ENCODE measurements at regions not wholly inside any gene's neighbourhood (a gene's known extent, or its start where the extent isn't known, plus 50 kb on each side); places are given as distances from the start of the nearest gene placed in this dataset.
"Not testable (repeated sequence)": the region's sequence is repeated elsewhere in the genome, so short reads cannot be mapped to it uniquely, and the experiment has no call there.

DNA sequence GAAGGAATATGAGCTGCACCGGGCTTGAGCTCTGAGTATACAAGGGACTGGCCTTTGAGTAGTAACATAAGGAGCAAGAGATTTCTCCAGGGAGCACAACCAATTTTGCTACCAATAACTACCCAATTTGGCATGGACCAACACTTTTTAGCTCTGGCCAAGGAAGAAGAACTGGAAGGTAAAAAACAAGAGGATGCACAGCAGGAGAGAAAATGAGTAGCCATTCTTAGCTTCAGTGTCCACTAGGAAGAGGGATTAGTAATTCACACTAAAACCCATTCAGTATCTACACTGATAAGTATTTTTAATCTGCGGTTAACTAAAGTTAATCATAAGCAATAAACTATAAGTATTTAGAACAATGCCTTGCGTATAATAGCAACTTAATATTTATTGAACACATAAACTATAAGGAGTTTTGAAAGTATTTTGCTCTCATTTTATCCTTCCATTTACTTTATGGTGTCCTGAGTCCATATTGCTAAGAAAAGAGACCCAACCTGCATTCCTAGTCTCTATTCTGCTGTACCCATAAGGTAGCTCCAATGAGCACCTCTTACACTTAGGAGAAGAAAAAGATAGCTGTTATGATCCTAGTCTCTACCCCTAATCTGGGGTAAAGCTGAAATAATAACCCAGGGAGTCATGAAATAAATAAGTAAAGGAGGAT lies 268.9 kb downstream of the IGSF11 start:
- DNase-seq, result no peak

DNA sequence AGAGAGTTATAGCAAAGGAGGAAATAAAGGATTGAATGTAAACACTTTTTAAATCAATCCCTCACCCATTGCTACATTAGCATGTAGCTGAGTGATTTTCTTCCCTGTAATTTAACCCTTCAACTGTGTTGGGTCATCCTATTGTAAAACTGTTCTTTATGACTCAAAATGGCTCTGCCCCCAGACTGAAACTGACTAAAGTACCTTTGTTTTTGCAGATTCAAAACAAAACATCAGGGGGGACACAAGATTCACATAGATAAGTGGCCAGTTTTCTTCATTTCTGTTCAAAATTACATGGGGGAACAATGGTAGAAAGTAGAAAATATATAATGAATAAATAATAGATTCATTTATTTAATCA lies 268.4 kb downstream of the IGSF11 start:
- no peak for DNase-seq

DNA sequence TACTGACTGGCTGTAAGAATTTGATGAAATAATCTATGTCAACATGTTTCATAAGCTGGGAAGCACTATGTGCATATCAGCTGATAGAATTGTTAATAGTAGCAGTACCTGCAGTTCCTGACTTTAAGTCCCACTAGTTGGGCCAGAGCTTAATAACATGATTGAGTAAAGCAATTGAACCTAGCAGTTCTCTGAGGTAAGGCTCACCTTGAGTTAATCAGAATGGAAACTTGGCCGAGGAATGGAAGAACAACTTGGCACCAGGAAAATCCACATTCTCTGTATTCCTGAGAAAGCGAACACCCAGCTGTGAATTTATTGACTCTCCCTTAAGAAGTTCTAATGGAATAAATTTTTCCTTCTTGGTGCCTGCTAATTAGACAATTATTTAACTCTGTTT lies 262.6 kb downstream of the IGSF11 start:
- no peak for DNase-seq

DNA sequence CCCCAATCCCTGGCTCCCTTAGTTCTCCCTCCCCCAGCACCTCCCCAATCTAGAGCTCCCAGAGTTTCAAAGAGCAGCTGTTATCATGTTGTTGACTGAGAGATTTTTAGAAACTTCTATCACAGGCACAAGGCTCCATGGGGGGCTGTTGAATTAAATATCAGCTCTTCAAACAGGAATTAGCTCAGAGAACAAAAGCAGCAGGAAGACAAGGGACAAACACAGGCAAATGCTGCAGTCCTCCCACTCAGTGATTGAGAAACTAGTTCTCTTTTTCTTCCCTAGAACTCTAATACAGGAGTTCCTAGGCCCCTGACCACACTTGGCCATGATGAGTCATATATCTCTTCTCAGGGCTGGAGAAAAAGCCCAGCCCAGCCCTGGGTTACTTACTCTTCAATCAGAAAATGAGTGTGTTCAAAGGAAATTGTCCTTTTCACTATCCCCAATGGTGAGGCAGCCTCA lies 262.1 kb downstream of the IGSF11 start:
- DNase-seq, result no peak

DNA sequence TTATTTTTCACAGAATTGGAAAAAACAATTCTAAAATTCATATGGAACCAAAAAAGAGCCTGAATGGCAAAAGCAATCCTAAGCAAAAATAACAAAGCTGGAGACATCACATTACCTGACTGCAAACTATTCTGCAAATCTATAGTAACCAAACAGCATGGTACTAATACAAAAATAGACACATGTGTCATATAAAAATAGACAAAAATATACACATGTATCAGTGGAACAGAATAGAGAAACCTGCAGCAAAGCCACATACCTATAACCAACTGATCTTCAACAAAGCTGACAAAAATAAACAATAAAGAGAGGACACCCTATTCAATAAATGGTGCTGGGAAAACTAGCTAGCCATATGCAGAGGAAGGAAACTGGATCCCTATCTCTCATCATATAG lies 259.6 kb downstream of the IGSF11 start:
- DNase-seq, result no peak

DNA sequence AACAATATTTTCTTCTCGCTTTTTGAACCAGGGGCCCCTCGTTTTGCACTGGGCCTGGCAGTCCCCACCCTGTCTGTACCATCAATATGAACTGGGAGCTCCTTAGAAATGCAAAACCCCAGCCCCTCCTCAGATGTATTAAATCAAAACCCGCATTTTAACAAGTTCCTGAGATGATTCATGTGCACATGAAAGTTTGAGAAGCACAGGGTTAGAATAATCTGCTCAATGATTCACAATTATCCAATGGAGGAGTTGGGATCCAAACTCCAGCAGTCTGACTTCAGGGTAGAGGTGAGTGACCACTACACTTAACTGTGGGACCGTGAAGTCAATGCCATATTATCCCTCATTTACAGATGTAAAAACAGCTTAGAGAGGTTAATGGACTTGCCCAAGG lies 256.4 kb downstream of the IGSF11 start:
- DNase-seq, result no peak

DNA sequence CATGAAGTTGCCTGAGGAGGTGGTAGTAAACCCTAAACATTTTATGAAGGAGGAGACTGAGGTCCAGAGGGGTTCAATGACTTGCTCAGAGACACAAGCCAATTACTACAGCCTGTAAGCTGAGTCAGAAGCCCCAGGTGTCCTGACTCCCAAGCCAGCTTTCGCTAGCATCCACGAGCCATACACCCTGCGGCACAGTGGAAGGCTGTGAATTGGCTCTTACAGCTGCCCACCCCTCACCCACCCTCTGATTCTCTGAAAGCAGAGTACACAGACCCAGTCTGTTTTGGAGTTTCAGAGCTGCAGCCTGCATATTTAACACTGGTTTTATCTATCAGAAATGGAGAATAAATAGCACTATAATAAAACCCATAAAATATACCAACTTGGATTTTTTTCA lies 253.4 kb downstream of the IGSF11 start:
- DNase-seq, result no peak

DNA sequence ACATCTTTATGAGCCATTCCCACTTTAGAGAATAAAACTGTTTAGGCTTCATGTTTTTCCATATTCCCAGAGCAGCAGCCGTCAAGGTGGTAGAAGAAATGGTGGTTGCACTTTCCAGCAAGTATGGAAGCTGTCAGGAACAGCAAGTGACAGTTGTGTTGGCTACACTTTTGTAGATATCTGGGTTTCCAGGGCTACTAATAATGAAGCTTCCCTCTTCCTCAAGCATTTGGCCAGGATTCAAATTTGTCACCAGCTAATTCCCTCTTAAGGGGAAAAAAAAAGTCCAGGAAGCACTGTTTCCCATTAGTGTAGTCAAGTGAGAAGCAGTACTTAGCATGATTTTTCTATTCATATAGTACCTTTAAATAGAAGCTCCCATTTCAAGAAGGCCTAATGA lies 252.8 kb downstream of the IGSF11 start:
- DNase-seq, result no peak

DNA sequence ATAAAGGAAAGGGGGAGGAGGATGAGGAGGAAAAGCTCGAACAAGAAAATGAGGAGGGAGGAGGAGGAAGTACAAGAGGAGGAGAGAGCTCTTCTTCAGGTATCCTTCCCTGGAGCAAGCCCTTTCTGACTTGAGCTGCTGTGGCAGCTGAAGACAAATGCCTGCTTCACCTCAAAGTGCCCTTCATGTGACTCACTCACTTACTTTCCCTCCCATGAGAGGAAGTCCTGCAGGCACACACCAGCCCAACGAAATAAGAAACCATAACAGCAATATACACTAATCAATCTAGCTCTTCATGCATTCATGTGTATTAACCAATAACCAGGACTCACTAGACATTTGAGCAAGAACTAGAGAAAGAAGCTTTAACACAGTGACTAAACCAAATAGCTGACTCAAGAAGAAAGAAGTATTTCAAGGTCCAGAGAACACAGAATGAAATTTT lies 251.9 kb downstream of the IGSF11 start:
- no peak for DNase-seq

DNA sequence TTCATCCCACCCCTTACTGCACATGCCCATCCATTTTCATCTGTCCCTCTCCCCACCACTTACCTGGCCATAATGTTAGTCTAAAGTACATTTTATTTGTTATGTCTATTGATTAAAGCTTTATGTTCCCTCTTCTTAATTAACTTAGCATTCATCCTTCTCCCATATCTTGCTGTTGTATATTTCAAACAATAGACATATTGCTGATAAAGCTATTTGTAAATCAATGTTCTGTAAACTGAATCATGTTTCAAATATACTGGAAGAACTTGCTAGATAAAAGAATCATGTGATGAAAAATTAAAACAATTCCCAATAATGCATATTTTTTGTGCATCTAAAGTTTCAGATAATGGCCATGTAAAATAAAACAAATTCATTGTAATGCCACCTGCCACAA lies 249.2 kb downstream of the IGSF11 start:
- DNase-seq, result no peak

DNA sequence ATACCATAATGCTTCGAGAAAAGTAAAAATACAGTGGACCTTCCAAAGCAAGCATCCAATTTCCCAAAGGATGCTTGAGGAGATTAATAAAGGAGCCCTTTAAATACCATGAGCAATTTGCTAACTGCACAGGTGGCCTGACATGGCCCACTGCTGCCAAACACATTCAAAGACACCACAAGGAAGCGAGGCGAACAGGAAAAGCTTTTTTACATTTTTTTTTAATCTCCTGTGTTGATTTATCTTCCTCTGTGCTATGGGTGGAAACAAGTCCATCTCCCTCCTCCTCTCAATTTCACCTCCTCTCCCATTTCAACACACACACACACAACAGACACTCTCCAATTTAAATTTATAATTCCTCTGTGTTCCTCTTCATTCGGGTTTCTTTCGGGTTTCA lies 243.4 kb downstream of the IGSF11 start:
- no peak for DNase-seq

DNA sequence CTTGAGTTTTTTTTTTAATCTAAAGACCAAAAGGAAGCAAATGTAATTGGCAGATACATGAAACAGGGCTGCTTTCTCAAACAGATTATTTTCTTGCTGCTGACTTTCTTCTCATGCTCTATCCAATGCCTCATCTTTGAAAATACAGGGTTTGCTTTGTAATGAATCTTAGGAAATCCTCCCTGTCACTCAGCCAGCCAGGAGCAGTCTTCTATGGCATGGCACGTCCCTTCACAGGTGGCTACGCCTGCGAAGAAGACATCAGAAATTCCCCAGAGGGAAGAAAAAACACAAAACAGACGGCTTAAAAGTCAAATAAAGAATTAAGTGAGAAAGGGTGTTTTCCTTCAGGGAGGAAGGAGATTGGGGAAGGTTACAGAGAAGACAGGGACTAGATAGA lies 242.5 kb downstream of the IGSF11 start:
- DNase-seq, result no peak

DNA sequence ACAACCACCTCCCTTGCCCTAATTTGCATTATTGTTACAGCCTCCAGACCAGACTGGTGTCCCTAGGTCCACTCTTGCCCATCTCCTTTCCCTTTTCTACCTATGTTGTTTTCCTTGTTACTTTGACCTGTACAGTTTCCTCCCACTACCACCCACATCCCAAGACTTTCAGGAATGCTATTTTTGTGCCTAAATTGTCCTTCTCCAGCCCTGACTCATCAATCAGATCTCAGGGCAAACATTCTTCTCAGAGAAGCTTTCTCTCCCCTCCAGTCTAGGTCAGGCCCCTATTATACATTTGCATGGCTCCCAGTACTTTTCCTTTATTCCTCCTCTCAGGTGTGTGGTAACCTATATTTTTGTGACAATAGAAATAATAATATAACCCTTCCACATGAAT lies 241.5 kb downstream of the IGSF11 start:
- DNase-seq, result no peak

DNA sequence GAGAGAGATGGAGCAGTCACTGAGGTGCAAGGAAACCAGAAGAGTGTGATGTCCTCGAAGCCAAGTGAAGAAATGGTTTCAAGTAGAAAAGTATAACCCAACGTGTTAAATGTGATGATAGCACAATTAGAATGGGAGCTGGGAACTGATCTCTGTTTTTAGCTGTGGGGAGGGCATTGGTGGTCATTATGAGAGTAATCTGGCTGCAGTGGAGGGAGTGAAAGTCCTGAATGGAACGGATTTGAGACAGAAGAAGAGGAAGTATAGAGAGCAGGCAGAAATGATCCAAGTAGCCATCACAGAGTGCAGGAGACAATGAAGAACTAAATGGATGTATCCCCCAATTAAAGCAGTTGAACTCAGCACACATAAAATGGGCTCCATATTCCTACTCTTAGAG lies 235.3 kb downstream of the IGSF11 start:
- no peak for DNase-seq

DNA sequence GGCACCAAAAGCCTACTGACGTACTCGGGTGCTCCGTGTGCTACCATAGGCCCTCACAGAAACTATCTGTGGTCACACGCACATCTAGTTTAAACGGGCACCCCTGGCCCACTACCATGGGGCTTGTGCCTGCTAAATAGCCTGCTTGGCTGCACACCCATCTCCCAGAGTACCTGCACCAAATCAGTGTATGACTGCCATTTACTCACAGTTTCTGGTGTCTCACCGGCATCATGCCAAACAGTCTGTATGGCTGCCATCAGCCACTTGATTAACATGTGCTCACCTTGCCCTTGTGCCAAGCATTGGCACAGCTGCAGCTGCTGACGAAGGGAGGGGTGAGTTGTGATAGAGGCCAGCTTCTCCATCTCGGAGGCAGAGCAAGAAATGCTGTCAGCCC lies 232.7 kb downstream of the IGSF11 start:
- no peak for DNase-seq

DNA sequence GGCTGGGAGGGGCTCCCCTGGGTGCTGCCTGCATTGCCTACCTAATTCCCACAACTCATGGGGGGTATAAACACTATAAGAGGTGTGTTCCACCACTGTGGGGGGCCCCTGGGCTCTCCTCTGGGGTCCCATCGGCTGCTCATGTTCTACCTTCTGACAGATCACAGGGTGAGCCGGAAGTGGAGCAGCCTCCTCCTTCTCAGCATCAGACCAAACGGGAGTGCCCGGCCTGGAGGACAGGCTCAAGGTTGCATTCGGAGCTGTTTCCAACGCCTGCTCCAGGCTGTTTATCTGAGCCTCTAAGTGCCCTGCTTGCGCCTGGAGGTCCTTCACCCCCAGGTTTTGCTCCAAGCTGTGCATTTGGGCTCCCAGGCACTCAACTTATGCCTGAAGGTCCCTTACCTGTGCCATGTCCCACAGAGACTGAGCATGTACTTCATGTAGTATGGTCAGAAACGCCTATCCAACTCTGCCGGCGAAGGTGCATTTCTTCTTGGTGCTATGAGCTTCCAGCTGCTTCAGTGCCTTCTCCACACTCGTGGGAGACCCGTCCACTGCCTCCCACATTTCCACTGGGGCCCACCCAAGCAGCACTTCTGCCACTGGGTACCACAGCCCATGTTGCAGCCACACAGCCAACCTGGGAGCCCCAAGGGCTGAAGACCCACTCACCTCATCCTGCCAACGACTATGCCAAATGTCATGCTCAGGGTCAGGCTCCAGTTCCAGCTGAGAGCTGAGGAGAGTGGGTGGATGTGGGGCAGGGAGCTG lies 232.1 kb downstream of the IGSF11 start:
- DNase-seq, result no peak

DNA sequence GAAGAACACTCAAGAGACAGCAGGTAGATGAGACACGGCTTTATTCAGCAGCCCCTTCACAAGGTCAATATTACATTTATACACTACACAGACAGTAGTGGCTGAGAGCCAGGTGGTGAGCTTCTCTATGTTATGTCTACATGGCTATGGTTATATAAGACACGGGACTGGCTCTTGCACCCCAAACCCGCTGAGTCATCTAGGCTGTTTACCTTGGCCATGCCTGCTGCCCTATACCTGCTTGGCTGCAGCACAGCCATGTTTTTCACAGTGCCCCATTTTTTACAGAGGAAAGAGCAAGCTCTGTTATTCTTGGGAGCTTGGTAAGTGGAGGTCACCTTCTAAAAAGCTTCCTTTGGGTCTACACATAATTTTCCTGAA lies 231.6 kb downstream of the IGSF11 start:
- no peak for DNase-seq

DNA sequence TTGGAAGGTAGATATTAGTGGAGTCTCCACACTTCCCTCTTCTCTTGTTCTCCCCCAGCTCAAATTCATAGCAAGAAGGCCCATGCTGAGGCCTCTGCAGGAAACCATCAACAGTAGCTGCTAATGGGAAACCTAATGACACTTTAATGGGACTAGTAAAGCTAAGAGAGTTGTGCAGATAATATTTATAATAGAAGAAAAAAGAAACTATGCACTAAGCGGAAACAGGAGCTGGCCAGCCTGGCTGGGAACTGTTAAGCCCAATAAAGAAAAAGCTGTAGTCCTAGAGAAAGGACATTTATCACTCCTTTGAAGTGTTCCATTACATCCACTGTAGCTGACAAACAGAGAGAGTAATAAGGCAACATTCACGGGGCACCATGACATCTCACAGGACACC lies 229.6 kb downstream of the IGSF11 start:
- DNase-seq, result no peak

DNA sequence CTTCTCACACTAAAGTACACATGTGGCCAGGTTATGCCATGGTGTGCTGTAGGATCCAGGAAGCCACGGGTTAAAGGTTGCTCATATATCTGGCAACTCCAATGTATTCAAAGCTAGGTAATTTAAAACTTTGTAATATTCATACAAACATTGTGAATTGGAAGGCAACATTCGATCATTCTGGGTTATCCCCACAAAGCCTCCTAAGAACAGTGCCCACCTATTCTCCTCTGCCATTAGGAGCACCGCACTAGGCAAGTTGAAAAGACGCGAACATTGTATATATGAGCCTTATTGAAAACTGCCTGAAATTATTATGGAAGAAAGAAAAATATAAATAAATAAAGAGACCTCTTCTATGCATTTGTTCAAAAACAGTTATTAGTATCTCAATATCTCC lies 228.2 kb downstream of the IGSF11 start:
- no peak for DNase-seq

DNA sequence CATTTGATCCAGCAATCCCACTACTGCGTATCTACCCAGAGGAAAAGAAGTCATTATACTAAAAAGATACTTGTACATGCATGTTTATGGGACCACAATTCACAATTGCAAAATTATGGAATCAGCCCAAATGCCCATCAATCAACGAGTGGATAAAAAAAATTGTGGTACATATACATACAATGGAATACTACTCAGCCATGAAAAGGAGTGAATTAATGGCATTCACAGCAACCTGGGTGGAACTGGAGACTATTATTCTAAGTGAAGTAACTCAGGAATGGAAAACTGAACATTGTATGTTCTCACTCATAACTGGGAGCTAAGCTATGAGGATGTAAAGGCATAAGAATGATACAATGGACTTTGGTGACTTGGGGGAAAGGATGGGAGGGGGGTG lies 227.3 kb downstream of the IGSF11 start:
- not testable (repeated sequence) for DNase-seq

DNA sequence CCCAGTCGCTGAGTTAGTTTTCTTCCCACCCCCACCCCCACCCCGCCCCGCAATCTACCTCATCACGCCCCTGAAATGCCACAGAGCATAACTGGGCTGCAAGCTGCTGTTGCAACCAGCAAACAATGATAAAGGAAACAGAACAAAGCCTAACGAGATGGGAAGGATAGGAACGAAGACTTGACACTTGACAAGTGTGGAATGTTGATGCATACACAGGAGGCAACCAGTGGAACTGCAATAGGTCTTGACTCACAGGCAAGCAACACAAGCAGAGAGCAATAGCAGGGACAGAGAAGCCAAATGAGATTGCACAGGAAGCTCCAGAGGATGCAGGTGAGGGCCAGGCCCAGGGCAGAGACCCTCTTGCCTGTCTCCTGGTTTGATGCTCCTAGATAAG lies 225.9 kb downstream of the IGSF11 start:
- no peak for DNase-seq

DNA sequence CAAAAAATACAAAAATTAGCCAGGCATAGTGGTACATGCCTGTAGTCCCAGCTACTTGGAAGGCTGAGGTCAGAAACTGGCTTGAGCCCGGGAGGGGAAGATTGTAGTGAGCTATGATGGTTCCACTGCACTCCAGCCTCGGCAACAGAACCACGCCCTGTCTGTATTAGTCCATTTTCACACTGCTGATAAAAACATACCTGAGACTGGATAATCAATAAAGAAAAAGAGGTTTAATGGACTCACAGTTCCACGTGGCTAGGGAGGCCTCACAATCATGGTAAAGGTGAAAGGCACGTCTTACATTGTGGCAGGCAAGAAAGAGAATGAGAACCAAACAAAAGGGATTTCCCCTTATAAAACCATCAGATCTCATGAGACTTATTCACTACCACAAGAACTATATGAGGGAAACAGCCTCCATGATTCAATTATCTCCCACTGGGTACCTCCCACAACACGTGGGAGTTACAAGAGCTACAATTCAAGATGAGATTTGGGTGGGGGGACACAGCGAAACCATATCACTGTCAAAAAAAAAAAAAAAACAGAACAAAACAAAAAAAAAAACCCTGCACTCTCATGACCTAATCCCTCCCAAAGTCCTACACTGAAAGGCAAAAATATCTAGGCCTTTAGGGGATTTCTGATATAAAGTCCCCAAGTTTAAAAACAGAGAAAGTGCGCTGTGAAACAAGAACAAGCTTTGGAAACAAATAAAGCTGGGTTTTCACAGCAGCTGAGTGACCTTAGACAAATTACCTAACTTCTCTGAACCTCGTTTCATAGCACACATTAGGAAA lies 224.7 kb downstream of the IGSF11 start:
- DNase-seq, result no peak

DNA sequence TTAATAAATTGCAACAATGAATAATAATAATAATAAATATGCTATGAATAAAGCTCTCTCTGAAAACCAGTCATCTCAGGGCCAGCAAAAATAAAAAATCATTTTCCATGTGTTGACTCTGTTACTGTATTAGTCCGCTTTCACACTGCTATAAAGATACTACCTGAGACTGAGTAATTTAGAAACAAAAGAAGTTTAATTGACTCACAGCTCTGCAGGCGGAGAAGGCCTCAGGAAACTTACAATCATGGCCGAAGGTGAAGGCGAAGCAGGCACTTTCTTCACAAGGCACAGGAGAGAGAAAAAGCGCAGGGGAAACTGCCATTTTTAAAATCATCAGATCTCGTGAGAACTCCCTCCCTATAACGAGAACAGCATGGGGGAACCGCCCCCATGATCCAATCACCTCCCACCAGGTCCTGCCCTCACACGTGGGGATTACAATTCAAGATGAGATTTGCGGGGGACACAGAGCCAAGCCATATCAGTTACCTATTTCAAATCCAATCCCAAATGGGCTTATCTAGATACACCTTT lies 224.1 kb downstream of the IGSF11 start:
- DNase-seq, result peak; percentile 1

Measured in CD4-positive, alpha-beta T cell treated with Interleukin-17A for 1 hour (primary cell).